ENCODE measurements at regions not wholly inside any gene's neighbourhood (a gene's known extent, or its start where the extent isn't known, plus 50 kb on each side); places are given as distances from the start of the nearest gene placed in this dataset.
A peak's percentile ranks its signal among the peaks of the same experiment; 100 is the strongest.

DNA sequence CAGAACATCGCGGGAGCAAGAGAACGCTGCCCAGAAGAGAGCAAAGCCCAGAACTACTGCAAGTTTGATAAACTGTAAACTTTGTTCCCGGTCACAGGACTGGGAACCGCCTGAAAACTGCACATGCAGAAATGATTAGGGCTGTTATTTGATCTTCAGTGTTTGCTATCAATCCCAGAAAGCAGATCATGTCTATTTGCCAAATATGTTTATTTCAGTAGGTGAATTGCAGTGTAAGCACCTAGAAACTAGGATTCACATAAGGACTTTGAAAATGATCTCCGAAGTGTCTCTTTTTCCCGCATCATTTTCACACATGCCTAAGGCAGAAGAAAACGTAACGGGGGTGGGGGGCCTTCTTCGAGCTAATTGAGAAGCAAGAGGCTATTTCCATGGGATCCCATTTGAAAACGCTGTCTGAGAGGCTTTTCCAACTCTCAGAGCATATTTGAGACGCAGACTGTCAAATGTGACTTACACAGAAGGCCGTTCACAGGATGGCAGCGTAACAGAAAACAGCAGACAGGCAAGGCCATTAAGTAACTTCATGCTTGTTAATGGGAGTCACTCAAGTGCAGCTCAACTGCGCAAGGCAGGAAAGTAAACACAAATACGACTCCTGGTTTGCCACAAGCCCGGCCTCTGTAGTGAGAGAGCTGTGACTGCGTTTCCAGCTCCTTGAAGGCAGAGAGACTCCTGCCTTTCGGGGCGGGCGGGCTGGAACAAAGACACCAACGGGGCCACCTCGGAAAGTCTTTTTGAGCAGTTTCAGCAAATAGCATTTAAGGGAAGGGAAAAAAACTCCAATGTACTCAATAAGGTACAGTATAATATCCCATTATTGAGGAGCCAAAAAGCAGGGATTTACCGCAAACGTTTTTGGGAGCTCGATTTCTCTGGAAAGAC lies 144.7 kb upstream of the ZNF217 start:
- Histone ChIP-seq H3K27ac (peak overlapping the region in 1 of 5 donors; percentile 44), H3K27me3 (no peaks in the 10 kb centered on the region), H3K4me3 (no peak overlapping the region), H3K9me3 (replicated peaks in 1 of 3) (no peaks in the 10 kb centered on the region), H3K4me1 (replicated peaks in 1 of 2) (peaks cover 0 to 16% of the 10 kb centered on the region in 2 donors), H3K36me3 (replicated peaks in 1 of 2) (no peaks in the 10 kb centered on the region)
- intact Hi-C loops (cut with DNase I): no loop called here
- TF ChIP-seq, protein P1, sequence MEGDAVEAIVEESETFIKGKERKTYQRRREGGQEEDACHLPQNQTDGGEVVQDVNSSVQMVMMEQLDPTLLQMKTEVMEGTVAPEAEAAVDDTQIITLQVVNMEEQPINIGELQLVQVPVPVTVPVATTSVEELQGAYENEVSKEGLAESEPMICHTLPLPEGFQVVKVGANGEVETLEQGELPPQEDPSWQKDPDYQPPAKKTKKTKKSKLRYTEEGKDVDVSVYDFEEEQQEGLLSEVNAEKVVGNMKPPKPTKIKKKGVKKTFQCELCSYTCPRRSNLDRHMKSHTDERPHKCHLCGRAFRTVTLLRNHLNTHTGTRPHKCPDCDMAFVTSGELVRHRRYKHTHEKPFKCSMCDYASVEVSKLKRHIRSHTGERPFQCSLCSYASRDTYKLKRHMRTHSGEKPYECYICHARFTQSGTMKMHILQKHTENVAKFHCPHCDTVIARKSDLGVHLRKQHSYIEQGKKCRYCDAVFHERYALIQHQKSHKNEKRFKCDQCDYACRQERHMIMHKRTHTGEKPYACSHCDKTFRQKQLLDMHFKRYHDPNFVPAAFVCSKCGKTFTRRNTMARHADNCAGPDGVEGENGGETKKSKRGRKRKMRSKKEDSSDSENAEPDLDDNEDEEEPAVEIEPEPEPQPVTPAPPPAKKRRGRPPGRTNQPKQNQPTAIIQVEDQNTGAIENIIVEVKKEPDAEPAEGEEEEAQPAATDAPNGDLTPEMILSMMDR (IDR thresholded peaks at IDR 0.05): no peak
- peak in 1 of 2 donors; percentile 29 for TF ChIP-seq POLR2A (IDR thresholded peaks at IDR 0.05)
- DNase-seq: peak; percentile 20 to 86 (median 52)
- 48 to 50% (median 49%) methylated on average over 26 of the region's 26 CpGs for WGBS, 4 donors

DNA sequence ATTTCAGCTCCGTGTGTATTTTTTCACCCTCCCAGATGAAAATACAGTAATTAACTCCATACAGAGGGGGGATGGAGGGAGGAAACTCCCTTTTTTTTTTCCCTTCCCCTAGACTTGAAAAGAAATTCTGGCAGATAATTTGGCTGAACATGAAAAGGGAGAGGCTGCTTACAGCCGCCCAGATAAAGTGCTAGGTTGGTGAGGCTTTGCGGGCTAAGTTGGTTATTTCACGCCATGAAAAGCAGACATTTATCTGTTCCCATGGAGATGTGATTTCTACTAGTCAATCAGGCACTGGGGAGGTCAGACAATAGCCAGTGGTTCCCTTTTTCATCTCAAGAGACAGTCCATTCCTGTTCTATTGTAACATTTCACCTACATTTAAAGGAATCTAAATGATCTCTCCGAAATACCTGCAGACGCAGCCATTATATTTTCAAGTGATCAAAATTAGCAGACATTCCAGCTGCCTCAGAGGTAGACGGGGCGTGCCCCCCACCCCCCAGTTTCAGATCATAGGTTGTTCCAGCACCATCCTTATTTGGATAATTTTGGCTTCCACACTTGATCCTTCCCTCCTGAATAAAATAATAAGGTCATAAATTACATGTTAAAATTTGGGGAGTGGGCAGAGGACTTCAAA lies 143.9 kb upstream of the ZNF217 start:
- no peak for DNase-seq
- Histone ChIP-seq H3K27ac (peak overlapping the region in 2 of 5 donors; percentile 35 to 53), H3K27me3 (no peaks in the 10 kb centered on the region), H3K36me3 (replicated peaks in 1 of 2) (no peaks in the 10 kb centered on the region), H3K9me3 (replicated peaks in 1 of 3) (no peaks in the 10 kb centered on the region), H3K4me3 (peak overlapping the region in 1 of 4 donors; percentile 36), H3K4me1 (replicated peaks in 1 of 2) (peaks cover 0 to 16% of the 10 kb centered on the region in 2 donors)
- 54 to 62% (median 55%) methylated on average over 8 of the region's 8 CpGs for WGBS, 4 donors
- TF ChIP-seq, protein P1 (IDR thresholded peaks at IDR 0.05): no peak
- intact Hi-C loops (cut with DNase I): no loop called here

GRCh38 chr20:53736757-53737395 lies 143.2 kb upstream of the ZNF217 start:
- Histone ChIP-seq H3K27ac (peak overlapping the region in 2 of 5 donors; percentile 35 to 53), H3K36me3 (replicated peaks in 1 of 2) (no peaks in the 10 kb centered on the region), H3K27me3 (no peaks in the 10 kb centered on the region), H3K4me1 (replicated peaks in 1 of 2) (peaks cover 0 to 16% of the 10 kb centered on the region in 2 donors), H3K9me3 (replicated peaks in 1 of 3) (no peaks in the 10 kb centered on the region), H3K4me3 (peak overlapping the region in 1 of 4 donors; percentile 36)
- WGBS, 4 donors: 25 to 32% (median 29%) methylated on average over 6 of the region's 6 CpGs
- intact Hi-C loops (cut with DNase I): no loop called here
- DNase-seq: no peak
- TF ChIP-seq, protein P1 (IDR thresholded peaks at IDR 0.05): no peak
- TF ChIP-seq POLR2A (IDR thresholded peaks at IDR 0.05): no peak

DNA sequence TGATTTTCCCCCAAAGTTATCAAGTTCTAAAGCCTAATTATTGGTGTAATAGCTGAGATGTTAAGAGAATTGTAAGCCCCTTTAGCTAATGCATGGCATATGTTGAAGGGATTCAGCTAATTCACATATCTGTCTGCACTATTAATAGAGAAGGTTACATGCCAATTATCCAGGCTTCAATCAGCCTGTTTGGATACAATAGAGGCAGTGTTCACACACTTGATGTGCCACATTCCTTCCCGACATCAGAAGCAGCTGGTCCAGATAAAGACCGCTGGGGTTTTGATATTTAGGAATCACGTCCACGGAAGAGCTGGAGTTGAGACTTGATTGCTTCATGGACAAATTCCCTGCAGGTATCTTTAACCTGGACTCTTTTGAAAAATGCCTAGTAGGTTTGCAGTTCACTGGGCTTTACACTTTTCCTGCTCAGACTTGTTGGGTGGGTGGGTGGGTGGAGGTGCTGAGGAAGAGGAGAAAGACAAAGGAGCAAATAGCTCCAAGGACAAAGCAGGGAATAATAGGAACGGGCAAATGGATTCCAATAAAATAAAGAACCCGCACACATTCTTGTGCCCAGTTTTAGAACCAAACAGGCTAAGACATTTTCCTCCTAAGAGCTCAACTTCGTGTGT lies 142.6 kb upstream of the ZNF217 start:
- no peak overlapping the region for H3K27ac ChIP-seq
- WGBS, 4 donors: 58 to 65% (median 61%) methylated on average over 7 of the region's 7 CpGs
- H3K4me3 ChIP-seq: peak overlapping the region in 1 of 4 donors; percentile 36
- no peaks in the 10 kb centered on the region for H3K36me3 ChIP-seq (replicated peaks in 1 of 2)
- intact Hi-C loops (cut with DNase I): no loop called here
- no peaks in the 10 kb centered on the region for H3K27me3 ChIP-seq
- TF ChIP-seq POLR2A (IDR thresholded peaks at IDR 0.05): no peak
- TF ChIP-seq, protein P1 (IDR thresholded peaks at IDR 0.05): no peak
- peaks cover 0 to 16% of the 10 kb centered on the region in 2 donors for H3K4me1 ChIP-seq (replicated peaks in 1 of 2)
- no peaks in the 10 kb centered on the region for H3K9me3 ChIP-seq (replicated peaks in 1 of 3)
- no peak for DNase-seq

Data from adrenal gland (tissue), 9 donors.